C4-2B (cell line): ENCODE measurements at regions not wholly inside any gene's neighbourhood (a gene's known extent, or its start where the extent isn't known, plus 50 kb on each side); places are given as distances from the start of the nearest gene placed in this dataset.

Source experiments
- ZFX ChIP-seq: fragments of 450-650 bp; IDR thresholded peaks from 2 replicates; pipeline ENCODE4 v1.6.1; 2017
- TF ChIP-seq, protein P1 (sequence below): fragments of 450-650 bp; conservative IDR thresholded peaks from 2 replicates; pipeline ENCODE4 v1.5.1; 2017; ENCODE audit warnings: mild to moderate bottlenecking

- TF ChIP-seq, protein P1, sequence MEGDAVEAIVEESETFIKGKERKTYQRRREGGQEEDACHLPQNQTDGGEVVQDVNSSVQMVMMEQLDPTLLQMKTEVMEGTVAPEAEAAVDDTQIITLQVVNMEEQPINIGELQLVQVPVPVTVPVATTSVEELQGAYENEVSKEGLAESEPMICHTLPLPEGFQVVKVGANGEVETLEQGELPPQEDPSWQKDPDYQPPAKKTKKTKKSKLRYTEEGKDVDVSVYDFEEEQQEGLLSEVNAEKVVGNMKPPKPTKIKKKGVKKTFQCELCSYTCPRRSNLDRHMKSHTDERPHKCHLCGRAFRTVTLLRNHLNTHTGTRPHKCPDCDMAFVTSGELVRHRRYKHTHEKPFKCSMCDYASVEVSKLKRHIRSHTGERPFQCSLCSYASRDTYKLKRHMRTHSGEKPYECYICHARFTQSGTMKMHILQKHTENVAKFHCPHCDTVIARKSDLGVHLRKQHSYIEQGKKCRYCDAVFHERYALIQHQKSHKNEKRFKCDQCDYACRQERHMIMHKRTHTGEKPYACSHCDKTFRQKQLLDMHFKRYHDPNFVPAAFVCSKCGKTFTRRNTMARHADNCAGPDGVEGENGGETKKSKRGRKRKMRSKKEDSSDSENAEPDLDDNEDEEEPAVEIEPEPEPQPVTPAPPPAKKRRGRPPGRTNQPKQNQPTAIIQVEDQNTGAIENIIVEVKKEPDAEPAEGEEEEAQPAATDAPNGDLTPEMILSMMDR = peak; percentile 47
- TF ChIP-seq ZFX = no peak
Observed at GRCh38 chr4:188781655-188782054, 642.4 kb downstream of the TRIML1 start.
